ENCODE measurements at regions not wholly inside any gene's neighbourhood (a gene's known extent, or its start where the extent isn't known, plus 50 kb on each side); places are given as distances from the start of the nearest gene placed in this dataset.

DNA sequence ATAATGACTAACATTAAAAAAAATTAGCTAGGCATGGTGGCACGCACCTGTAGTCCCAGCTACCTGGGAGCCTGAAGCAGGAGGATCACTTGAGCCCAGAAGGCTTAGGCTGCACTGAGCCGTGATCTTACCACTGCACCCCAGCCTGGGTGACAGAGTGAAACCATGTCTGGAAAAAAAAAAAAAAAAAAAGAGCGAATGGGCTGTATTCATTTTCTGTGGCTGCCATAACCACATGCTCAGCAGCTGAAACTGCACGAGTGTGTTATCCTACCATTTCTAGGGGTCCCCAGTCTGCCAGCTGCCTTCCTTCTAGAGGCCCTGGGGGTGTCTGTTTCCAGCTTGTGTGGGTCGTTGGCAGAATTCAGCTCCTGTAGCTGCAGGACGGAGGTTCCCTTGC lies 247.8 kb downstream of the EIPR1 start:
- no peak overlapping the region for H3K4me3 ChIP-seq
- no peaks in the 10 kb centered on the region for H3K9me3 ChIP-seq (ENCODE audit: low read depth)
- no peaks in the 10 kb centered on the region for H3K27me3 ChIP-seq
- H4K20me1 ChIP-seq (ENCODE audit: insufficient read depth, poor library complexity, severe bottlenecking) = no peaks in the 10 kb centered on the region
- DNase-seq (ENCODE audit: low spot score) = no peak
- H3K27ac ChIP-seq = no peak overlapping the region
- no peak overlapping the region for H3K4me2 ChIP-seq
- H3K4me1 ChIP-seq (ENCODE audit: insufficient read depth) = peaks cover 17% of the 10 kb centered on the region
- 92% methylated on average over 6 of the region's 6 CpGs for WGBS (ENCODE audit: low lambda C conversion rate, missing lambda C conversion rate)
- H3K9me2 ChIP-seq (replicated peaks; ENCODE audit: insufficient read depth) = no peaks in the 10 kb centered on the region
- H2AFZ ChIP-seq = no peak overlapping the region
- TF ChIP-seq, protein P1, sequence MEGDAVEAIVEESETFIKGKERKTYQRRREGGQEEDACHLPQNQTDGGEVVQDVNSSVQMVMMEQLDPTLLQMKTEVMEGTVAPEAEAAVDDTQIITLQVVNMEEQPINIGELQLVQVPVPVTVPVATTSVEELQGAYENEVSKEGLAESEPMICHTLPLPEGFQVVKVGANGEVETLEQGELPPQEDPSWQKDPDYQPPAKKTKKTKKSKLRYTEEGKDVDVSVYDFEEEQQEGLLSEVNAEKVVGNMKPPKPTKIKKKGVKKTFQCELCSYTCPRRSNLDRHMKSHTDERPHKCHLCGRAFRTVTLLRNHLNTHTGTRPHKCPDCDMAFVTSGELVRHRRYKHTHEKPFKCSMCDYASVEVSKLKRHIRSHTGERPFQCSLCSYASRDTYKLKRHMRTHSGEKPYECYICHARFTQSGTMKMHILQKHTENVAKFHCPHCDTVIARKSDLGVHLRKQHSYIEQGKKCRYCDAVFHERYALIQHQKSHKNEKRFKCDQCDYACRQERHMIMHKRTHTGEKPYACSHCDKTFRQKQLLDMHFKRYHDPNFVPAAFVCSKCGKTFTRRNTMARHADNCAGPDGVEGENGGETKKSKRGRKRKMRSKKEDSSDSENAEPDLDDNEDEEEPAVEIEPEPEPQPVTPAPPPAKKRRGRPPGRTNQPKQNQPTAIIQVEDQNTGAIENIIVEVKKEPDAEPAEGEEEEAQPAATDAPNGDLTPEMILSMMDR (IDR thresholded peaks at IDR 0.05; ENCODE audit: poor library complexity) = no peak
- TF ChIP-seq EZH2 (IDR thresholded peaks at IDR 0.05; ENCODE audit: borderline replicate concordance) (no peak), EZH2phosphoT487 (IDR thresholded peaks at IDR 0.05; ENCODE audit: low read depth, severe bottlenecking, unreplicated experiment) (no peak)
- no peaks in the 10 kb centered on the region for H3K79me2 ChIP-seq
- H3K36me3 ChIP-seq (replicated peaks; ENCODE audit: insufficient read depth, low read depth) = no peaks in the 10 kb centered on the region

DNA sequence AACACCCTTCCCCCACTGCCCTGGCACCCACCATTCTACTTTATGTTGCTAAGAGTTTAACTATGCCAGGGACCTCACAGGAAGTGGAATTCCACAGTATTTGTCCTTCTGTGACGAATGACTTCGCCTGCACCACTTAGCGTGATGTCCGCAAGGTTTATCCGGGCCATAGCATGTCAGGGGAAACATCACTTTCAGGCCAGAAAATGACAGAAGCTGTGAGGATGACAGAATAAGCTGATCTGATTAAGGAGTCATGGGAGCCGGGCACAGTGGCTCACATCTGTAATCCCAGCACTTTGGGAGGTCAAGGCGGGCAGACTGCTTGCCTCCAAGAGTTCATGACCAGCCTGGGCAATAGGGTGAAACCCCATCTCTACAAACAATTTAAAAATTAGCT lies 248.8 kb downstream of the EIPR1 start:
- Histone ChIP-seq H3K4me3 (no peak overlapping the region), H3K9me3 (ENCODE audit: low read depth) (no peaks in the 10 kb centered on the region), H4K20me1 (ENCODE audit: insufficient read depth, poor library complexity, severe bottlenecking) (no peaks in the 10 kb centered on the region), H3K36me3 (replicated peaks; ENCODE audit: insufficient read depth, low read depth) (no peaks in the 10 kb centered on the region), H2AFZ (no peak overlapping the region), H3K27ac (no peak overlapping the region), H3K4me1 (ENCODE audit: insufficient read depth) (peaks cover 17% of the 10 kb centered on the region), H3K79me2 (no peaks in the 10 kb centered on the region), H3K9me2 (replicated peaks; ENCODE audit: insufficient read depth) (no peaks in the 10 kb centered on the region), H3K27me3 (no peaks in the 10 kb centered on the region), H3K4me2 (no peak overlapping the region)
- TF ChIP-seq EZH2 (IDR thresholded peaks at IDR 0.05; ENCODE audit: borderline replicate concordance) (no peak), EZH2phosphoT487 (IDR thresholded peaks at IDR 0.05; ENCODE audit: low read depth, severe bottlenecking, unreplicated experiment) (no peak)
- TF ChIP-seq, protein P1 (IDR thresholded peaks at IDR 0.05; ENCODE audit: poor library complexity) = no peak
- 93% methylated on average over 7 of the region's 7 CpGs for WGBS (ENCODE audit: low lambda C conversion rate, missing lambda C conversion rate)
- DNase-seq (ENCODE audit: low spot score) = no peak

DNA sequence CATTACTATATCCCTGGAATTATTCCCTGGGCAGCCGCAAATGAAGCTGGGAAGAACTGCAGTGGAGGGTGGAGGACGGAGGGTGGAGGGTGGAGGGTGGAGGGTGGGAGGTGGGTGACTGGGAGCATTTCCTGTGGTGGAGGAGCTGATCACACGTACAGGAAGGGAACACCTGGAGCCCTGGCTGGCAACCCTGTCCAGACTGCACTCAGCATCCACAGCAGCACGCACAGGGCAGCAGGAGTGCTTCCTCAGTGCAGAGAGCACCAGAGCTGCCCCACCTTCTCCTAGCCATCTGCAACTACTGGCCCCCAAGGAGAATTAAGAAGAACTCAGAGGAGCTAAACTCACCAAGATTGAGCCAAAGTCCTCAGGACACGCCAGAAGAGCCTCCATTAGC lies 249.9 kb downstream of the EIPR1 start:
- no peak overlapping the region for H3K4me3 ChIP-seq
- no peaks in the 10 kb centered on the region for H4K20me1 ChIP-seq (ENCODE audit: insufficient read depth, poor library complexity, severe bottlenecking)
- no peak for DNase-seq (ENCODE audit: low spot score)
- H3K9me2 ChIP-seq (replicated peaks; ENCODE audit: insufficient read depth) = no peaks in the 10 kb centered on the region
- no peak for TF ChIP-seq EZH2 (IDR thresholded peaks at IDR 0.05; ENCODE audit: borderline replicate concordance)
- TF ChIP-seq, protein P1 (IDR thresholded peaks at IDR 0.05; ENCODE audit: poor library complexity) = no peak
- TF ChIP-seq EZH2phosphoT487 (IDR thresholded peaks at IDR 0.05; ENCODE audit: low read depth, severe bottlenecking, unreplicated experiment) = no peak
- peaks cover 17% of the 10 kb centered on the region for H3K4me1 ChIP-seq (ENCODE audit: insufficient read depth)
- 73% methylated on average over 4 of the region's 5 CpGs for WGBS (ENCODE audit: low lambda C conversion rate, missing lambda C conversion rate)
- no peak overlapping the region for H2AFZ ChIP-seq
- H3K79me2 ChIP-seq = no peaks in the 10 kb centered on the region
- no peaks in the 10 kb centered on the region for H3K9me3 ChIP-seq (ENCODE audit: low read depth)
- H3K27me3 ChIP-seq = no peaks in the 10 kb centered on the region
- H3K36me3 ChIP-seq (replicated peaks; ENCODE audit: insufficient read depth, low read depth) = no peaks in the 10 kb centered on the region
- no peak overlapping the region for H3K27ac ChIP-seq
- H3K4me2 ChIP-seq = no peak overlapping the region
